ENCODE measurements at regions not wholly inside any gene's neighbourhood (a gene's known extent, or its start where the extent isn't known, plus 50 kb on each side); places are given as distances from the start of the nearest gene placed in this dataset.
"Not testable (repeated sequence)": the region's sequence is repeated elsewhere in the genome, so short reads cannot be mapped to it uniquely, and the experiment has no call there.

DNA sequence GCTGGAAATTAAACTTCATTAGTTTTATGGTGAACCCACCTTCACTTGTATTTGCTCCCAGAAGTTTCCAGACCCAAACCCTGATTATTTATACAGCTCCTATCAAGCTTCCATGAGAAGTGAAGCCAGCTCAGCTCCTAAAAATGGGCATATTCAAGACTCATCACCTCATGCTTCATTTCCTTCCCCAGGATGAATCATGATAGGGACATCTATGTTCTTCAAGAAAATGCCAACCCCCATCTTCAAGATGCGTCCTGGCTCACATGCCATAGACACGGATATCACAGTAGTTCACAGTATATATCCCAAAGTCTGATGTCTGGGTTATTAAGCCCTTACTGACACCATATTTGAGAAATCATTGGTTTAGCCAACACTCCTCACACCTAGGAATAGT lies 217.6 kb downstream of the NPR3 start:
- no peak overlapping the region for H3K4me3 Mint-ChIP-seq
- no peaks in the 10 kb centered on the region for H3K4me1 ChIP-seq (ENCODE audit: insufficient read depth, low read length)
- CTCF ChIA-PET (ENCODE audit: partially characterized antibody) = no interaction called here
- H3K4me1 Mint-ChIP-seq = no peaks in the 10 kb centered on the region
- no peaks in the 10 kb centered on the region for H3K27me3 Mint-ChIP-seq
- no peaks in the 10 kb centered on the region for H3K36me3 ChIP-seq (ENCODE audit: insufficient read depth, low read length)
- no peak overlapping the region for H3K27ac ChIP-seq (ENCODE audit: low read depth, low read length)
- POLR2A ChIA-PET (ENCODE audit: partially characterized antibody) = no interaction called here
- no peaks in the 10 kb centered on the region for H3K9me3 ChIP-seq (ENCODE audit: control insufficient read depth in 1 of 2, low read length in 2 of 2)
- H3K9me3 Mint-ChIP-seq = peaks cover 0 to 4% (median 0%) of the 10 kb centered on the region in 8 donors
- H3K4me3 ChIP-seq (ENCODE audit: low read length in 2 of 2) = no peak overlapping the region
- intact Hi-C loops (cut with micrococcal nuclease) = no loop called here
- H3K27ac Mint-ChIP-seq = no peak overlapping the region
- no peaks in the 10 kb centered on the region for H3K27me3 ChIP-seq (ENCODE audit: insufficient read depth, low read length)
- no peak for DNase-seq
- no peaks in the 10 kb centered on the region for H3K36me3 Mint-ChIP-seq

- not testable (repeated sequence) for H3K27me3 Mint-ChIP-seq; H3K36me3 ChIP-seq (ENCODE audit: insufficient read depth, low read length)
These were observed 220.3 kb downstream of the NPR3 start for GRCh38 chr5:32931438-32931837.

DNA sequence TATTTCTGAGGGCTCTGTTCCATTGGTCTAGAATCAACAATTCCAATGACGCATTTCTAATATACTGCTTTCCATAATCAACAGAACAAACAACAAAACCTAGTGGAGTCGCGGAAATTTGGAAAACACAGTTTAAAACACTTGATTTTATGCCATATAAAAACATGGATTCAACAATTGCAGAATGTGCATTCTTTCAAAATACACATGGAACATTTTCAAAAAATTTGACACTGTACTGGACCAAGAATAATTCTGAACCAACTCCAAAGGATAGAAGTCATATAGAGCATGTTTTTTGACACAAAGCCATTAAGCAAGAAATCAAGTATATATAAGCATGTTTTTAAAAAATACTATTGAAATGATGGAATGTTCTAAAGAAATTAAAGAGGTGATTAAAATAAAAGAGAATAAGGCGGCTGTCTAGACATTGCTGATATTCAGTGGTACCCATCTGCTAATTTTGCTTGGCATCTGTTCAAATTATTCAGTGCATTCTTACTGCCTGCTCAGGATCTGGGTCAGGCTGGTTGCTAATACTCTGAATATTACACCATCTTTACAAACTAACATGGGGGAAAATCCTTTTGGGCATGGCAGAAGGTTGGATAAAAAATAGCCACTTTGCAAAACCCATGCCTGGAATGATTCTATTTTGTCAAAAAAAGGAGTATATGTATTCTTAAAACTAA lies 221.3 kb downstream of the NPR3 start:
- H3K36me3 Mint-ChIP-seq = no peaks in the 10 kb centered on the region
- H3K27me3 ChIP-seq (ENCODE audit: insufficient read depth, low read length) = no peaks in the 10 kb centered on the region
- H3K4me3 ChIP-seq (ENCODE audit: low read length in 2 of 2) = no peak overlapping the region
- H3K27ac Mint-ChIP-seq = no peak overlapping the region
- H3K9me3 Mint-ChIP-seq = peaks cover 0 to 12% (median 4%) of the 10 kb centered on the region in 8 donors
- no peaks in the 10 kb centered on the region for H3K4me1 Mint-ChIP-seq
- POLR2A ChIA-PET (ENCODE audit: partially characterized antibody) = no interaction called here
- no peak overlapping the region for H3K27ac ChIP-seq (ENCODE audit: low read depth, low read length)
- no peak overlapping the region for H3K4me3 Mint-ChIP-seq
- H3K27me3 Mint-ChIP-seq = no peaks in the 10 kb centered on the region
- intact Hi-C loops (cut with micrococcal nuclease) = no loop called here
- no peak for DNase-seq
- CTCF ChIA-PET (ENCODE audit: partially characterized antibody) = no interaction called here
- H3K36me3 ChIP-seq (ENCODE audit: insufficient read depth, low read length) = no peaks in the 10 kb centered on the region
- H3K9me3 ChIP-seq (ENCODE audit: control insufficient read depth in 1 of 2, low read length in 2 of 2) = no peaks in the 10 kb centered on the region
- H3K4me1 ChIP-seq (ENCODE audit: insufficient read depth, low read length) = no peaks in the 10 kb centered on the region

More at GRCh38 chr5:32931438-32931837, 220.3 kb downstream of the NPR3 start:
- DNase-seq; CTCF ChIA-PET (ENCODE audit: partially characterized antibody); H3K9me3 ChIP-seq (ENCODE audit: control insufficient read depth in 1 of 2, low read length in 2 of 2); H3K4me1 ChIP-seq (ENCODE audit: insufficient read depth, low read length); H3K27me3 ChIP-seq (ENCODE audit: insufficient read depth, low read length); H3K27ac ChIP-seq (ENCODE audit: low read depth, low read length); H3K36me3 Mint-ChIP-seq; H3K4me1 Mint-ChIP-seq; H3K4me3 Mint-ChIP-seq; intact Hi-C loops (cut with micrococcal nuclease); H3K4me3 ChIP-seq (ENCODE audit: low read length in 2 of 2); POLR2A ChIA-PET (ENCODE audit: partially characterized antibody); H3K27ac Mint-ChIP-seq: not testable (repeated sequence)
- H3K9me3 Mint-ChIP-seq = peaks cover 0 to 11% (median 4%) of the 10 kb centered on the region in 8 donors

- H3K27me3 Mint-ChIP-seq = no peaks in the 10 kb centered on the region
- no peaks in the 10 kb centered on the region for H3K4me1 Mint-ChIP-seq
These were observed 222.6 kb downstream of the NPR3 start for GRCh38 chr5:32933692-32934091.

DNA sequence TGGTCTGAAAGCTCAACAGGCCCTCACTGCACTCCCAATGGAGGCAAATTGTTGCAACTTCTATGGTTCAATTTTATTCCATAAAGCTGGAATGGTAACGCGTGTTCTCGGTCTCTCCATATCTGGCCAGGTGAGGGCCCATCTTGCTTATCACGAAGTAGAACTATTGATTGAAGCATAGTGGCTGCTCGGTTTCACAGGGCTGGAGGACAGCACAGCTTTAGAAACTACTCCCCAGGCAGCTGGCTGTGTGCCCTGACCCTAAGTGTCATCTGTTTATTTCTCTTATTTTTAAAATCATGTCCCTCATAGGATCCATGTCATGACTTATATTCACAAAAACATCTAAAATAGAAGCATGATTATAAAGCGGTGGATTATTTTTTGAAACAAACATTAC lies 223.4 kb downstream of the NPR3 start:
- no peaks in the 10 kb centered on the region for H3K9me3 ChIP-seq (ENCODE audit: control insufficient read depth in 1 of 2, low read length in 2 of 2)
- ChIA-PET CTCF (ENCODE audit: partially characterized antibody) (no interaction called here), POLR2A (ENCODE audit: partially characterized antibody) (no interaction called here)
- no peaks in the 10 kb centered on the region for H3K36me3 ChIP-seq (ENCODE audit: insufficient read depth, low read length)
- H3K27me3 Mint-ChIP-seq = no peaks in the 10 kb centered on the region
- no peaks in the 10 kb centered on the region for H3K36me3 Mint-ChIP-seq
- no peak for DNase-seq
- no peak overlapping the region for H3K4me3 ChIP-seq (ENCODE audit: low read length in 2 of 2)
- H3K4me1 Mint-ChIP-seq = no peaks in the 10 kb centered on the region
- no peak overlapping the region for H3K27ac Mint-ChIP-seq
- H3K27ac ChIP-seq (ENCODE audit: low read depth, low read length) = no peak overlapping the region
- H3K4me3 Mint-ChIP-seq = no peak overlapping the region
- peaks cover 0 to 12% (median 4%) of the 10 kb centered on the region in 8 donors for H3K9me3 Mint-ChIP-seq
- intact Hi-C loops (cut with micrococcal nuclease) = no loop called here
- no peaks in the 10 kb centered on the region for H3K27me3 ChIP-seq (ENCODE audit: insufficient read depth, low read length)
- no peaks in the 10 kb centered on the region for H3K4me1 ChIP-seq (ENCODE audit: insufficient read depth, low read length)

More at GRCh38 chr5:32933692-32934091, 222.6 kb downstream of the NPR3 start:
- CTCF ChIA-PET (ENCODE audit: partially characterized antibody) = no interaction called here
- POLR2A ChIA-PET (ENCODE audit: partially characterized antibody) = no interaction called here
- Histone ChIP-seq H3K36me3 (ENCODE audit: insufficient read depth, low read length) (no peaks in the 10 kb centered on the region), H3K4me1 (ENCODE audit: insufficient read depth, low read length) (no peaks in the 10 kb centered on the region), H3K27me3 (ENCODE audit: insufficient read depth, low read length) (no peaks in the 10 kb centered on the region), H3K4me3 (ENCODE audit: low read length in 2 of 2) (no peak overlapping the region), H3K27ac (ENCODE audit: low read depth, low read length) (no peak overlapping the region), H3K9me3 (ENCODE audit: control insufficient read depth in 1 of 2, low read length in 2 of 2) (no peaks in the 10 kb centered on the region)
- Mint-ChIP-seq H3K9me3 (peaks cover 0 to 12% (median 4%) of the 10 kb centered on the region in 8 donors), H3K4me3 (no peak overlapping the region), H3K27ac (no peak overlapping the region), H3K36me3 (no peaks in the 10 kb centered on the region)
- intact Hi-C loops (cut with micrococcal nuclease) = no loop called here
- DNase-seq = no peak

DNA sequence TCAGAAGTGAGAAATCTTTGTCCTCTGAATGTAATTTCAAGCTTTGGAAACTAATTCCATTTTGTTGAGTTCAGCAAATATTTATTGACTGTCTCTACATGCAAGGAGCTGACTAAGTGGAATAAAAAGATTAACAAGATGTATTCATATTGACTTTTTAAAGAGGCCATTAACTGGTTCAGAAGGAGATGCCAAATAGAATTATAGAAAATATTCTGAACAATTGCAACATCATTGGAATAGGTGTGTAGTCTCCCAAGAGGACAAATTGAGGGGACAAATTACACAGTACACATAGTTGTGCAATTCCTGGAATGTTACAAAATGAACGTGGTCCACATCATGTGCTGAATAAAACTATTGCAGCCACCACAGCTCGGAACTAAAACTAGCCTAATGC lies 224.2 kb downstream of the NPR3 start:
- Mint-ChIP-seq H3K36me3 (no peaks in the 10 kb centered on the region), H3K4me1 (no peaks in the 10 kb centered on the region), H3K9me3 (peaks cover 0 to 12% (median 4%) of the 10 kb centered on the region in 8 donors), H3K4me3 (no peak overlapping the region), H3K27ac (no peak overlapping the region), H3K27me3 (no peaks in the 10 kb centered on the region)
- ChIA-PET CTCF (ENCODE audit: partially characterized antibody) (no interaction called here), POLR2A (ENCODE audit: partially characterized antibody) (no interaction called here)
- H3K9me3 ChIP-seq (ENCODE audit: control insufficient read depth in 1 of 2, low read length in 2 of 2) = no peaks in the 10 kb centered on the region
- no peak overlapping the region for H3K27ac ChIP-seq (ENCODE audit: low read depth, low read length)
- intact Hi-C loops (cut with micrococcal nuclease) = no loop called here
- no peaks in the 10 kb centered on the region for H3K4me1 ChIP-seq (ENCODE audit: insufficient read depth, low read length)
- H3K4me3 ChIP-seq (ENCODE audit: low read length in 2 of 2) = no peak overlapping the region
- H3K27me3 ChIP-seq (ENCODE audit: insufficient read depth, low read length) = no peaks in the 10 kb centered on the region
- H3K36me3 ChIP-seq (ENCODE audit: insufficient read depth, low read length) = no peaks in the 10 kb centered on the region
- DNase-seq = no peak

DNA sequence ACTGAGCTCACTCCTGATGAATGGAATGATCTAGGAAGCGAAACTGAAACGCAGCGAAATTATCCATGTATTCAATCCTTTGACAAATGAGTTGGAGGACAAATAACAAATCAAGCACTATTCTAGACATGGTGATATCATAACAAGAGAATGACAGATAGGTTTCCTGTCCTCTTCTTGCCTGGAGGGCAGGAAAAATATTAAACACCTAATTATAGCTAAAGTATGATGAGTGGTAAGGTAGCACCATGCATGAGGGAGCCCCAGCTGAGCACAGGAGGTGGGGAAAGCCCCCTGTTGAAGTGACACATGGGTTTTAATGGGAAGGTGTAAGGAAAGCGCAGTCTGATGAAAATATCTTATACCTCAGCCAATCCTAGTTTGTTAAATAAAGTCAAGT lies 225.2 kb downstream of the NPR3 start:
- no peak for DNase-seq
- peaks cover 0 to 15% (median 4%) of the 10 kb centered on the region in 8 donors for H3K9me3 Mint-ChIP-seq

More for the DNA sequence above, 225.2 kb downstream of the NPR3 start:
- ChIA-PET CTCF (ENCODE audit: partially characterized antibody) (no interaction called here), POLR2A (ENCODE audit: partially characterized antibody) (no interaction called here)
- H3K27me3 ChIP-seq (ENCODE audit: insufficient read depth, low read length) = no peaks in the 10 kb centered on the region
- Mint-ChIP-seq H3K27ac (no peak overlapping the region), H3K4me3 (no peak overlapping the region), H3K36me3 (no peaks in the 10 kb centered on the region), H3K4me1 (no peaks in the 10 kb centered on the region), H3K27me3 (no peaks in the 10 kb centered on the region)
- H3K9me3 ChIP-seq (ENCODE audit: control insufficient read depth in 1 of 2, low read length in 2 of 2) = no peaks in the 10 kb centered on the region
- no peaks in the 10 kb centered on the region for H3K4me1 ChIP-seq (ENCODE audit: insufficient read depth, low read length)
- no peak overlapping the region for H3K4me3 ChIP-seq (ENCODE audit: low read length in 2 of 2)
- intact Hi-C loops (cut with micrococcal nuclease) = no loop called here
- no peaks in the 10 kb centered on the region for H3K36me3 ChIP-seq (ENCODE audit: insufficient read depth, low read length)
- H3K27ac ChIP-seq (ENCODE audit: low read depth, low read length) = no peak overlapping the region
